Astrocyte of the cerebellum (primary cell): ENCODE measurements at regions not wholly inside any gene's neighbourhood (a gene's known extent, or its start where the extent isn't known, plus 50 kb on each side); places are given as distances from the start of the nearest gene placed in this dataset.
A peak's percentile ranks its signal among the peaks of the same experiment; 100 is the strongest.

Source experiments
- DNase-seq: peaks from one replicate; pipeline ENCODE4 v3.0.0-alpha.2; 2011; ENCODE audit warnings: low read depth
- H3K4me3 ChIP-seq: 2 replicates; pipeline ENCODE4 v1.5.1; 2011; ENCODE audit warnings: mild to moderate bottlenecking, low read depth, low read length, moderate library complexity
- in situ Hi-C: cut with HindIII; loops from 2 replicates; pipeline ENCODE4 v1.10.0; 2017; ENCODE audit warnings: low sequenced_read_pairs
- TF ChIP-seq, protein P1 (sequence below): IDR thresholded peaks from 2 replicates; pipeline ENCODE4 v1.5.1; 2012; ENCODE audit warnings: low read length, low read depth, moderate library complexity, mild to moderate bottlenecking; ENCODE audit errors: missing control alignments

DNA sequence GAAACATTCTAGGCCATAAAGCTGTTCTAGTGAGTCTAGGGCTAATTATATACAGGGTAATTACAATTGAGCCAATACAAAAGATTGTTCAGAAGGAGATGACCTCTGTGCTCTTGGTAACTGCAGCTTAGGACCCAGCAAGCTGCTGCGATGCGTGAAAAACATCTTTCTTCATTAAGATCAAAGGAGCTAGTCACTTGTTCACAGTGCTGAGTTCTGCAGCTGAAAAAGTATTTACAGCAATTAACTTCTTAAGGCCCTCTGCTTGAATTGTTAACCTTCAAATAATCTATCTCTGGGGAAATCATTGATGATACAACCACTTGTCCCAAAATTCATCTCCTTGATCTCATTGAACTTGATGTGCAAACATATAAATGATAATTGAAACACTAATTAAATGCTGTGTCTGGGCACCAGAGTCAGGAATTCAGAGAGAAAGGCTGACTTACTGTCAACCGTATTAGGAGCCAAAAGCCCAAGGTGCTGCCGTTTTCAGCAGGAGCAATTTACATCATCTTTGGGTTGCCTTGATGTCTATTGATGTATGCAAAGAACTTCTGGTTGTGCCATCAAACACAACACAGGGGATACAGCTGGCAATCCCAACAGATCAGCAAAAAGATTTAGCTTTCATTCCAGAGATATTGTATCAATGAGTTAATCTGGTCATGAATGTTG, 213.0 kb downstream of the NECTIN3 start:
- no peak for DNase-seq
- H3K4me3 ChIP-seq, result no peak overlapping the region
- in situ Hi-C loops, result no loop called here
- TF ChIP-seq, protein P1, sequence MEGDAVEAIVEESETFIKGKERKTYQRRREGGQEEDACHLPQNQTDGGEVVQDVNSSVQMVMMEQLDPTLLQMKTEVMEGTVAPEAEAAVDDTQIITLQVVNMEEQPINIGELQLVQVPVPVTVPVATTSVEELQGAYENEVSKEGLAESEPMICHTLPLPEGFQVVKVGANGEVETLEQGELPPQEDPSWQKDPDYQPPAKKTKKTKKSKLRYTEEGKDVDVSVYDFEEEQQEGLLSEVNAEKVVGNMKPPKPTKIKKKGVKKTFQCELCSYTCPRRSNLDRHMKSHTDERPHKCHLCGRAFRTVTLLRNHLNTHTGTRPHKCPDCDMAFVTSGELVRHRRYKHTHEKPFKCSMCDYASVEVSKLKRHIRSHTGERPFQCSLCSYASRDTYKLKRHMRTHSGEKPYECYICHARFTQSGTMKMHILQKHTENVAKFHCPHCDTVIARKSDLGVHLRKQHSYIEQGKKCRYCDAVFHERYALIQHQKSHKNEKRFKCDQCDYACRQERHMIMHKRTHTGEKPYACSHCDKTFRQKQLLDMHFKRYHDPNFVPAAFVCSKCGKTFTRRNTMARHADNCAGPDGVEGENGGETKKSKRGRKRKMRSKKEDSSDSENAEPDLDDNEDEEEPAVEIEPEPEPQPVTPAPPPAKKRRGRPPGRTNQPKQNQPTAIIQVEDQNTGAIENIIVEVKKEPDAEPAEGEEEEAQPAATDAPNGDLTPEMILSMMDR, result no peak

DNA sequence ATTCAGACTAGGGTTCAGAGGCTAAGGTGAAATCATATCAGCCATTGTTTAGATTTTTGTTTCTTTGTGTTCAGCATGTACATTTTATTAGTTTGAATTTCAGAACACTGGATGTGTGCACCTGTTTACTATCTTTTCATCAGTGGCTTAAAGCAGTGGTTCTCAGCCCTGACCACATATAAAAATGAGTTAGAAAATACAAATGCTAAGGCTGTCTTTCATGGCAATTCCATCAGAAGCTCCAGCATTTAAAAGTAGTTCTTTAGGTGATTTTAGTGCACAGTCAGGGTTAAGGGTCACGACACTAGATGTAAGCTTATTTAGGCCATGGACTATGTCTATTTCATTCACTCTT, 213.5 kb downstream of the NECTIN3 start:
- in situ Hi-C loops, result no loop called here
- TF ChIP-seq, protein P1, result no peak
- no peak for DNase-seq
- H3K4me3 ChIP-seq, result no peak overlapping the region

DNA sequence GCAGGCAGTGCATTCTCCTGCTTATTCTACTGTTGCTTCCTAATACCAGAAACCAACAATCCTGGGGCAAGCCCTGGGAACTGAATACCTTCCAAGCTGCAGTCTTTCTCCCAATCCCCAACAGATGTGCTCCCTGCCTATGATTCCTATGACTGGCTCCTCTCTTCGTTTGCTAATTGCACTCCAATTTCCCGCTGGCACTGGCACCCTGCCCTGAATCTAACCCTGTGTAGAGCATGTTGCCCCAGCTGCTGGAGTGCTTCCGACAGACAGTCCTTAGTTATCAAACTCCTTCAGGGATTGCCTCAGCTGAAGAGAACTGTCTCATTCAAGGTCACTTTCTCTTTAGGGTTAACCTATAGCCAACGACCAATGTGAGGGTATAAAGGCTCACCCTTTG, 214.1 kb downstream of the NECTIN3 start:
- in situ Hi-C loops, result no loop called here
- no peak overlapping the region for H3K4me3 ChIP-seq
- DNase-seq, result no peak
- TF ChIP-seq, protein P1, result no peak

DNA sequence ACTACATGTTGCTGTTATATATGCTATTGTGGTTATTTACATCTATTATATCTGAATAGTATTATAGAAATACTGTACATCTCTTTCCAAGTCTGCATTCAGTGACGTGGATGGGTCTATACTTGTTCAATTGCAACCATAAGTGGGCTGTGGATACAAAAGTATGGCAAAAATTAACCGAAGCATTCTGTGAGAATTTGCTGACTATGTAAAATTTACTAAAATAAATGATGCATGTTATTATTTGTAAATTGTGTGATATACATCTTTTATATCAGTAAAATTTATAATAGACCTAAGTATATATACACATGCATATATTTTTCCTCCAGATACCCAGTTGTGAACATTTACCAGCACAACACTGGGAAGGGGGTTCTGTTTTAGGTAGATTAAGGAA, 215.1 kb downstream of the NECTIN3 start:
- TF ChIP-seq, protein P1, result no peak
- in situ Hi-C loops, result no loop called here
- no peak for DNase-seq
- no peak overlapping the region for H3K4me3 ChIP-seq

DNA sequence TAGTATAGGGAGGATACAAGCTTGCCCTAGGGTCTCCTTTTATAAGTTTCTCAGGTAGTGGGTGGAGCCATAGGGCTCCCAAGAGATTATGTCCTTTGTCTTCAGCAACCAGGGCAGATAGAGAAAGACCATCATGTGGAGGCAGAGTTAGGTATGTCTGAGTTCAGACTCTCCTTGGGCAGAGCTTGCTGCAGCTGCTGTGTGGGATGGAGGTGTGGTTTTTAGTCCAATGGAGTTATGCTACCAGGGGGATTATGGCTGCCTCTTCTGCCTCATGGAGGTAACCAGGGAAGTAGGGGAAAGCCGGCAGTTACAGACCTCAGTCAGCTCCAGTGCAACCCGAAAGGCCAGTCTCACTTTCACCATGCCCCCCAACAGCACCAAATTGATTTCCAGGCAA, 220.5 kb downstream of the NECTIN3 start:
- TF ChIP-seq, protein P1, result no peak
- in situ Hi-C loops, result no loop called here
- no peak for DNase-seq

DNA sequence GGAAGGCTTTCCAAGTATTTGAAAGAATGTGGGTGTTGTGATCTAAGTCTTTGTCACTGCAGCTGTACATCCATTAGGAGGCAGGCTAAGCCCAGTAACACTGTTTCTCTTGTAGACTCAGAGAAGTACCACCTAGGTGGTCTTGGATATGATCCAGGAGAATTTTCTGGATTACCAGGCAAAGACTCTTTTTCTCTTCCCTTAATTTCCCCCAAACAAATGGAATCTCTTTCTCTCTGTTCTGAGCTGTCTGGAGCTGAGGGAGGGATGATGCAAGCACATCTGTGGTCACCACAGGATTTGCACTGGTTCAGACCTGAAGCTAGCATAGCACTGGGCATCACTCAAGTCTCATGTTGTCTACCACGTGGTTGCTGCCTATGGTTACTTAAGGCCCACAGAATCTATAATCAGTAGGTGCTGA, 227.6 kb downstream of the NECTIN3 start:
- TF ChIP-seq, protein P1, result peak; percentile 18
- in situ Hi-C loops, result no loop called here

More for the DNA sequence above, 220.5 kb downstream of the NECTIN3 start:
- H3K4me3 ChIP-seq, result no peak overlapping the region

DNA sequence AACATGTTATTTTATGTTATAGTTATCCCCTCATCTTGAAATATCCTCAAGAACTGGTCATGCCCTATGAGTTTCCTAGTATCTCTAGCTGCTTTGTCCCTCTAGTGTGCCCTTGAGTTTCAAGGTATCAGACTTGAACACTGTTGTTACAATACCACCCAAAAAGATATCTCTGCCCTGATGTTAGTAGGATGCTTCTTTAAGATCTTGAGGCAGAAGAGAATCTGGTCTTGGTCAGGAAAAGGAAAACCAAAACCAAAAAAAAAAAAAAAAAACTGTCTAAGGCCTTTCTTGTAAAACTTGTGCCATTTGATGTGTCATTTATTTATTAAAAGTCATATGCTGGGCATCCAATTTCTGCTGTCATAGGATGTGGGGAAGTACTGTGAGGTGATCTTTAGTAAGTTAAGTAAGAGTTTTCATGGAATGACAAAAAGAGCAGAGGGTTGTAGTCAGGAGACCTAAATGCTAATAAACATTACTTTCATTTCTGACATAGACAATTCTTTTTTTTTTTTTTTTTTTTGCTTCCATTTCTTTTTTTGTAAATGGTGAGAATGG, 229.7 kb downstream of the NECTIN3 start:
- no peak for DNase-seq
- H3K4me3 ChIP-seq, result no peak overlapping the region
- TF ChIP-seq, protein P1, result no peak
- in situ Hi-C loops, result no loop called here

More for the DNA sequence above, 227.6 kb downstream of the NECTIN3 start:
- peak; percentile 20 for DNase-seq
- H3K4me3 ChIP-seq, result no peak overlapping the region
